Hepatocyte (in vitro differentiated cells): ENCODE measurements at regions not wholly inside any gene's neighbourhood (a gene's known extent, or its start where the extent isn't known, plus 50 kb on each side); places are given as distances from the start of the nearest gene placed in this dataset.

Experiments used
- DNase-seq: peaks from one replicate; pipeline ENCODE4 v3.0.0-alpha.2; 2016; ENCODE audit warnings: low spot score
- H2AFZ ChIP-seq: fragments of 200-600 bp; sonication (generic); 2 replicates; pipeline ENCODE4 v1.6.0; 2016; ENCODE audit warnings: antibody characterized with exemption, mild to moderate bottlenecking
- H3K27ac ChIP-seq: fragments of 200-600 bp; sonication (generic); 2 replicates; pipeline ENCODE4 v1.5.1; 2016; ENCODE audit warnings: mild to moderate bottlenecking
- H3K27me3 ChIP-seq: fragments of 200-600 bp; sonication (generic); 2 replicates; pipeline ENCODE4 v1.6.1; 2016
- H3K36me3 ChIP-seq: fragments of 200-600 bp; sonication (generic); replicated peaks from 2 replicates; pipeline ENCODE4 v1.5.1; 2016; ENCODE audit warnings: low read depth; ENCODE audit not compliant: insufficient read depth
- H3K4me1 ChIP-seq: fragments of 200-600 bp; sonication (generic); 2 replicates; pipeline ENCODE4 v1.5.1; 2016; ENCODE audit warnings: mild to moderate bottlenecking, moderate library complexity; ENCODE audit not compliant: insufficient read depth
- H3K4me2 ChIP-seq: fragments of 200-600 bp; sonication (generic); 2 replicates; pipeline ENCODE4 v1.6.0; 2016
- H3K4me3 ChIP-seq: fragments of 200-600 bp; sonication (generic); 2 replicates; pipeline ENCODE4 v1.5.1; 2016; ENCODE audit warnings: mild to moderate bottlenecking
- H3K79me2 ChIP-seq: fragments of 200-600 bp; sonication (generic); 2 replicates; pipeline ENCODE4 v1.6.0; 2017; ENCODE audit warnings: mild to moderate bottlenecking
- H3K9me2 ChIP-seq: fragments of 200-600 bp; sonication (generic); replicated peaks from 2 replicates; pipeline ENCODE4 v1.6.0; 2017; ENCODE audit warnings: mild to moderate bottlenecking; ENCODE audit not compliant: insufficient read depth
- H3K9me3 ChIP-seq: fragments of 200-600 bp; sonication (generic); 2 replicates; pipeline ENCODE4 v1.5.1; 2016; ENCODE audit warnings: low read depth, mild to moderate bottlenecking
- H4K20me1 ChIP-seq: fragments of 200-600 bp; sonication (generic); 2 replicates; pipeline ENCODE4 v1.6.0; 2016; ENCODE audit warnings: mild to moderate bottlenecking; ENCODE audit not compliant: insufficient read depth, poor library complexity, severe bottlenecking
- EZH2 ChIP-seq: fragments of 200-600 bp; sonication (generic); IDR thresholded peaks from 2 replicates; pipeline ENCODE4 v1.6.1; 2016; ENCODE audit warnings: antibody characterized with exemption, mild to moderate bottlenecking, borderline replicate concordance
- EZH2phosphoT487 ChIP-seq: fragments of 200-600 bp; sonication (generic); IDR thresholded peaks from one replicate; pipeline ENCODE4 v1.6.1; 2018; ENCODE audit warnings: antibody characterized with exemption, mild to moderate bottlenecking, low read depth, moderate library complexity; ENCODE audit not compliant: unreplicated experiment, severe bottlenecking
- WGBS: methylation state at CpG from one replicate; pipeline ENCODE4 v1.1.6; 2016; ENCODE audit warnings: low lambda C conversion rate; ENCODE audit errors: missing lambda C conversion rate; 5-methylcytosine and 5-hydroxymethylcytosine counted together
- TF ChIP-seq, protein P1 (sequence below): fragments of 200-600 bp; sonication (generic); IDR thresholded peaks from 2 replicates; pipeline ENCODE4 v1.5.1; 2016; ENCODE audit warnings: antibody characterized with exemption, mild to moderate bottlenecking; ENCODE audit not compliant: poor library complexity

DNA sequence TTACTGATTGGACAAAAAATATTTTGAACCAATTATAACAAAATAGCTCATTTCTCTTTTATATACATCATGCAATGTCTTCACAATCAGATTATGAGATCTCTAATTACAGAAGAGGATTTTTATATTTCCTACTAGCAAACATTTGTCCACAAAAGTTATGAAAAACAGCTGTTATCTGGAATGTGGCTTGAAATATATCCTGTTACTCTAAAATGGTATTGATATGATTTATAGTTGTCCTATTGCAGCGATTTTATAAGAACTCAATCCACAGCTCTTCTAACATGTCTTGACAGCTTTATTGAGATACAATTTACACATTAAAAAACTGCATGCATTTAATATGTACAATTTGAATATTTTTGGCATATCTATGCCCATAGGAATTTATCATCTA, 779.9 kb upstream of the ACO1 start:
- H3K36me3 ChIP-seq: no peaks in the 10 kb centered on the region
- no peak overlapping the region for H3K4me2 ChIP-seq
- no peaks in the 10 kb centered on the region for H3K4me1 ChIP-seq
- no peaks in the 10 kb centered on the region for H3K79me2 ChIP-seq
- WGBS: 65% methylated on average over 1 of the region's 1 CpG
- no peaks in the 10 kb centered on the region for H3K9me3 ChIP-seq
- no peak overlapping the region for H3K27ac ChIP-seq
- H3K9me2 ChIP-seq: no peaks in the 10 kb centered on the region
- TF ChIP-seq EZH2 (no peak), EZH2phosphoT487 (no peak)
- TF ChIP-seq, protein P1, sequence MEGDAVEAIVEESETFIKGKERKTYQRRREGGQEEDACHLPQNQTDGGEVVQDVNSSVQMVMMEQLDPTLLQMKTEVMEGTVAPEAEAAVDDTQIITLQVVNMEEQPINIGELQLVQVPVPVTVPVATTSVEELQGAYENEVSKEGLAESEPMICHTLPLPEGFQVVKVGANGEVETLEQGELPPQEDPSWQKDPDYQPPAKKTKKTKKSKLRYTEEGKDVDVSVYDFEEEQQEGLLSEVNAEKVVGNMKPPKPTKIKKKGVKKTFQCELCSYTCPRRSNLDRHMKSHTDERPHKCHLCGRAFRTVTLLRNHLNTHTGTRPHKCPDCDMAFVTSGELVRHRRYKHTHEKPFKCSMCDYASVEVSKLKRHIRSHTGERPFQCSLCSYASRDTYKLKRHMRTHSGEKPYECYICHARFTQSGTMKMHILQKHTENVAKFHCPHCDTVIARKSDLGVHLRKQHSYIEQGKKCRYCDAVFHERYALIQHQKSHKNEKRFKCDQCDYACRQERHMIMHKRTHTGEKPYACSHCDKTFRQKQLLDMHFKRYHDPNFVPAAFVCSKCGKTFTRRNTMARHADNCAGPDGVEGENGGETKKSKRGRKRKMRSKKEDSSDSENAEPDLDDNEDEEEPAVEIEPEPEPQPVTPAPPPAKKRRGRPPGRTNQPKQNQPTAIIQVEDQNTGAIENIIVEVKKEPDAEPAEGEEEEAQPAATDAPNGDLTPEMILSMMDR: no peak
- H3K27me3 ChIP-seq: no peaks in the 10 kb centered on the region
- no peak for DNase-seq
- H2AFZ ChIP-seq: no peak overlapping the region
- no peak overlapping the region for H3K4me3 ChIP-seq
- no peaks in the 10 kb centered on the region for H4K20me1 ChIP-seq

DNA sequence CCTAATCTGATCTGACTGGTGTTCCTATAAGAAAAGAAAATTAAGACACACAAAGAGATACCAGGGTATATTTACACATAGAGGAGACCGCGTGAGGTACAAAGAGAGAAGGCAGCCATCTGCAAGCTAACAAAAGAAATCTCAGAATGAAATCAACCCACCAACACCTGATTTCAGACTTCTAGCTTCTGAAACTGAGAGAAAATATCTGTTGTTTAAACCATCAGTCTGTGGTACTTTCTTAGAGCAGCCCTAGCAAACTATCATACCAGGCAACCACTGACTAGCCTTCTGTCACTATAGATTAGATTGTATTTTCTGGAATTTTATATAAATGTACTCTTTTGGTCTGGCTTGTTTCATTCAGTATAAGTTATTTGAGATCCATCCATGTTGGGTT, 779.3 kb upstream of the ACO1 start:
- Histone ChIP-seq H4K20me1 (no peaks in the 10 kb centered on the region), H3K27me3 (no peaks in the 10 kb centered on the region)
- WGBS: 88% methylated on average over 2 of the region's 2 CpGs

DNA sequence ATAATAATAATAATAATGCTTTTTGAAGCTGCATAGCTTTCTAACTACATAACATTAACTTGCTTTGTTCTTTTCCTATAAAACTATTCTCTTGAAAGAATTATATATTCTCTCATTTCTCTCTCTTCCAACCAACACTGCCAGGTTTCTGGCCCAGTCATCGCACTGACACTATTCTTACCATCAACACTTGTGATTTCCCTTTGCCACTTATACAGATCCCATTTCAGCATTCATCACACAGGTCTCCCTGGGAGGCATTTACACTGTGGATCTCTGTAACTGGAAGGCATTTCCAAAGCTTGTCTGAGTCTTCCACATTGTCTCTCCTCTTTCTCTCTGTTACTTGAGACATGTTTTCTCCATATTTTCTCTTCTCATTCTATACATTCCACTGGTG, 777.8 kb upstream of the ACO1 start:
- no peak overlapping the region for H2AFZ ChIP-seq
- no peaks in the 10 kb centered on the region for H3K9me2 ChIP-seq
- no peaks in the 10 kb centered on the region for H3K27me3 ChIP-seq
- no peaks in the 10 kb centered on the region for H3K4me1 ChIP-seq
- H3K9me3 ChIP-seq: no peaks in the 10 kb centered on the region
- no peak overlapping the region for H3K4me2 ChIP-seq
- H4K20me1 ChIP-seq: no peaks in the 10 kb centered on the region
- H3K4me3 ChIP-seq: no peak overlapping the region
- no peaks in the 10 kb centered on the region for H3K79me2 ChIP-seq
- H3K27ac ChIP-seq: no peak overlapping the region
- TF ChIP-seq EZH2: no peak
- TF ChIP-seq, protein P1: no peak
- TF ChIP-seq EZH2phosphoT487: no peak
- no peaks in the 10 kb centered on the region for H3K36me3 ChIP-seq
- whole genome bisulfite sequencing: 96% methylated on average over 1 of the region's 1 CpG
- DNase-seq: no peak

More for the DNA sequence above, 779.3 kb upstream of the ACO1 start:
- H3K79me2 ChIP-seq: no peaks in the 10 kb centered on the region
- H3K4me2 ChIP-seq: no peak overlapping the region
- TF ChIP-seq EZH2 (no peak), EZH2phosphoT487 (no peak)
- TF ChIP-seq, protein P1: no peak
- no peak overlapping the region for H3K27ac ChIP-seq
- H3K9me2 ChIP-seq: no peaks in the 10 kb centered on the region
- no peak for DNase-seq
- no peaks in the 10 kb centered on the region for H3K4me1 ChIP-seq
- H3K36me3 ChIP-seq: no peaks in the 10 kb centered on the region
- no peak overlapping the region for H3K4me3 ChIP-seq
- H2AFZ ChIP-seq: no peak overlapping the region
- no peaks in the 10 kb centered on the region for H3K9me3 ChIP-seq

DNA sequence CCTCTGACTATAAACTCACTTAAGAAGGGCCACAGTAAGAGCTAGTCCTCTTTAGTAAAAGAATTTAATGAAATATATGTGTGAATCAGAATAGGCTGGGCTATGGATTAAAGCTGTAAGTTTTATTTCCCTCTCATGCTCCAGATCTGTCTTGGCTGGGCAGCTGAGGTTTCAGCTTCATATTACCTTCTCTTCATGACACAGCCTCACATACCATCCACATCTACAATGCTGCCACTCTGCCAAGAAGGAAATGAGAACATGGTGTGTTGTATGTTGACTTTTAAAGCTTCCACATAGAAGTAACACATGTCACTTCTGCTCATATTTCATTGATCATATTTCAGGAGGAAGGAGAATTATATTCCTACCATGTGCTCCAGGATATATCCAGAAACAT, 776.0 kb upstream of the ACO1 start:
- Histone ChIP-seq H3K9me3 (no peaks in the 10 kb centered on the region), H3K27ac (no peak overlapping the region), H3K4me3 (no peak overlapping the region), H3K4me1 (no peaks in the 10 kb centered on the region), H3K36me3 (no peaks in the 10 kb centered on the region), H2AFZ (no peak overlapping the region), H3K27me3 (no peaks in the 10 kb centered on the region), H3K4me2 (no peak overlapping the region), H3K79me2 (no peaks in the 10 kb centered on the region), H3K9me2 (no peaks in the 10 kb centered on the region), H4K20me1 (no peaks in the 10 kb centered on the region)
- TF ChIP-seq, protein P1: no peak
- TF ChIP-seq EZH2 (no peak), EZH2phosphoT487 (no peak)
- no peak for DNase-seq
